ENCODE measurements at regions not wholly inside any gene's neighbourhood (a gene's known extent, or its start where the extent isn't known, plus 50 kb on each side); places are given as distances from the start of the nearest gene placed in this dataset.

- ATAC-seq (no peak), DNase-seq (no peak)
- TF ChIP-seq CTCF (IDR thresholded peaks at IDR 0.05), result no peak
- Histone ChIP-seq H3K27me3 (no peaks in the 10 kb centered on the region), H3K4me1 (peaks cover 0 to 8% (median under 1%) of the 10 kb centered on the region in 9 donors), H3K27ac (no peak overlapping the region), H3K9me3 (no peaks in the 10 kb centered on the region), H3K4me3 (no peak overlapping the region), H3K36me3 (no peaks in the 10 kb centered on the region)
- intact Hi-C loops (cut with DNase I), result no loop called here
- 45 to 75% methylated on average over 6 of the region's 6 CpGs for WGBS, 2 donors
Measured at GRCh38 chr3:194849166-194849875, 163.6 kb downstream of the FAM43A start.

- H3K4me3 ChIP-seq, result no peak overlapping the region
- H3K9me3 ChIP-seq, result no peaks in the 10 kb centered on the region
- no peak for DNase-seq
- ATAC-seq, result peak in 5 of 8 donors; percentile 12 to 48 (median 30)
- intact Hi-C loops (cut with DNase I), result no loop called here
- no peaks in the 10 kb centered on the region for H3K27me3 ChIP-seq
- H3K27ac ChIP-seq, result no peak overlapping the region
- no peak for TF ChIP-seq CTCF (IDR thresholded peaks at IDR 0.05)
- WGBS, 2 donors, result 77 to 83% methylated on average over 5 of the region's 5 CpGs
- peaks cover 0 to 26% (median 17%) of the 10 kb centered on the region in 9 donors for H3K4me1 ChIP-seq
- H3K36me3 ChIP-seq, result no peaks in the 10 kb centered on the region
Measured at GRCh38 chr3:194851254-194851653, 165.6 kb downstream of the FAM43A start.

GRCh38 chr3:194851941-194852340 is 166.3 kb downstream of the FAM43A start:
- H3K9me3 ChIP-seq, result no peaks in the 10 kb centered on the region
- ATAC-seq, result no peak
- no peak for TF ChIP-seq CTCF (IDR thresholded peaks at IDR 0.05)
- no peak overlapping the region for H3K4me3 ChIP-seq
- H3K27ac ChIP-seq, result no peak overlapping the region
- intact Hi-C loops (cut with DNase I), result no loop called here
- 99 to 100% methylated on average over 5 of the region's 5 CpGs for WGBS, 2 donors
- peaks cover 4 to 31% (median 20%) of the 10 kb centered on the region in 9 donors for H3K4me1 ChIP-seq
- no peaks in the 10 kb centered on the region for H3K27me3 ChIP-seq
- no peaks in the 10 kb centered on the region for H3K36me3 ChIP-seq
- DNase-seq, result no peak

- intact Hi-C loops (cut with DNase I), result no loop called here
- no peaks in the 10 kb centered on the region for H3K9me3 ChIP-seq
- H3K36me3 ChIP-seq, result no peaks in the 10 kb centered on the region
- 87 to 90% methylated on average over 22 of the region's 22 CpGs for WGBS, 2 donors
- H3K27me3 ChIP-seq, result no peaks in the 10 kb centered on the region
- no peak overlapping the region for H3K4me3 ChIP-seq
- H3K27ac ChIP-seq, result no peak overlapping the region
- H3K4me1 ChIP-seq, result peaks cover 4 to 31% (median 20%) of the 10 kb centered on the region in 9 donors
- ATAC-seq (no peak), DNase-seq (no peak)
- TF ChIP-seq CTCF (IDR thresholded peaks at IDR 0.05), result no peak
Measured at GRCh38 chr3:194852345-194852744, 166.7 kb downstream of the FAM43A start.

Measured in heart right ventricle (tissue), 16 donors.